SK-N-SH (cell line): ENCODE measurements at regions not wholly inside any gene's neighbourhood (a gene's known extent, or its start where the extent isn't known, plus 50 kb on each side); places are given as distances from the start of the nearest gene placed in this dataset.

ENCODE experiments used
- CTCF ChIA-PET: fragments of 300-600, 350-600 bp; formaldehyde crosslinking; extraction: SDS; loops from one replicate; lab custom pipeline; 2021; lab: Yijun Ruan, JAX
- POLR2A ChIA-PET: fragments of 350-600 bp; sonication (Branson Sonifier 250); formaldehyde crosslinking; extraction: SDS; loops from one replicate; lab custom pipeline; 2020; ENCODE audit warnings: antibody characterized with exemption, inconsistent platforms; lab: Yijun Ruan, JAX
- DNase-seq: peaks from one replicate; pipeline ENCODE4 v3.0.0; 2012
- H2AFZ ChIP-seq: fragments of 200-600 bp; sonication (generic); 2 replicates; pipeline ENCODE4 v1.8.1; 2016; ENCODE audit warnings: antibody characterized with exemption, mild to moderate bottlenecking, low read depth
- H3F3A ChIP-seq: fragments of 200-600 bp; sonication (generic); replicated peaks from 2 replicates; pipeline ENCODE3; 2016; ENCODE audit warnings: antibody characterized with exemption, mild to moderate bottlenecking; ENCODE audit not compliant: insufficient read depth
- H3K27ac ChIP-seq, 2 experiments: fragments of 200-500 bp in 1 of 2; fragments of 200-600 bp in 1 of 2; sonication (Bioruptor generic) in 1 of 2; sonication (generic), shearing (Covaris generic) in 1 of 2; 2 replicates each; pipeline versions ENCODE4 v1.5.1 to v1.6.1; 2014 to 2016; ENCODE audit warnings: low read depth in 2 of 2, inconsistent platforms in 1 of 2, low read length in 1 of 2, mild to moderate bottlenecking in 1 of 2, mixed read lengths in 1 of 2
- H3K27me3 ChIP-seq: fragments of 200-600 bp; sonication (generic), shearing (Covaris generic); 2 replicates; pipeline ENCODE4 v1.6.1; 2016; ENCODE audit warnings: mixed run types; ENCODE audit not compliant: insufficient read depth
- H3K36me3 ChIP-seq, 2 experiments: fragments of 200-500 bp in 1 of 2; fragments of 200-600 bp in 1 of 2; sonication (Bioruptor generic) in 1 of 2; sonication (generic) in 1 of 2; replicated peaks in 1 of 2; 2 replicates each; pipeline versions ENCODE3 to v1.5.1; 2014 to 2016; ENCODE audit warnings: low read length in 1 of 2, mild to moderate bottlenecking in 1 of 2; ENCODE audit not compliant: insufficient read depth in 2 of 2, control insufficient read depth in 1 of 2
- H3K4me1 ChIP-seq, 2 experiments: fragments of 200-500 bp in 1 of 2; fragments of 200-600 bp in 1 of 2; sonication (Bioruptor generic) in 1 of 2; sonication (generic), shearing (Covaris generic) in 1 of 2; 2 replicates each; pipeline versions ENCODE4 v1.5.1 to v1.6.1; 2014 to 2016; ENCODE audit warnings: low read depth in 1 of 2, low read length in 1 of 2, mixed run types in 1 of 2; ENCODE audit not compliant: insufficient read depth in 2 of 2, control insufficient read depth in 1 of 2
- H3K4me2 ChIP-seq: fragments of 200-600 bp; sonication (generic), shearing (Covaris generic); 2 replicates; pipeline ENCODE4 v1.6.1; 2017; ENCODE audit warnings: mixed run types
- H3K4me3 ChIP-seq, 2 experiments: fragments of 200-500 bp in 1 of 2; fragments of 200-600 bp in 1 of 2; sonication (Bioruptor generic) in 1 of 2; sonication (generic), shearing (Covaris generic) in 1 of 2; 2 replicates each; pipeline versions ENCODE4 v1.5.1 to v1.8.1; 2014 to 2016; ENCODE audit warnings: low read depth in 2 of 2, inconsistent platforms in 1 of 2, low read length in 1 of 2, mild to moderate bottlenecking in 1 of 2, mixed read lengths in 1 of 2, moderate library complexity in 1 of 2
- H3K79me2 ChIP-seq: fragments of 200-600 bp; sonication (generic); 2 replicates; pipeline ENCODE4 v1.8.1; 2017; ENCODE audit warnings: mild to moderate bottlenecking; ENCODE audit not compliant: insufficient read depth
- H3K9ac ChIP-seq: fragments of 200-600 bp; sonication (generic); 2 replicates; pipeline ENCODE4 v1.6.1; 2017; ENCODE audit warnings: mixed run types
- H3K9me2 ChIP-seq: fragments of 200-600 bp; sonication (generic); 2 replicates; pipeline ENCODE4 v1.6.1; 2017; ENCODE audit warnings: mixed run types
- H3K9me3 ChIP-seq: fragments of 200-600 bp; sonication (generic); 2 replicates; pipeline ENCODE4 v1.6.1; 2017; ENCODE audit warnings: mixed run types, mild to moderate bottlenecking, moderate library complexity
- H4K20me1 ChIP-seq: fragments of 200-600 bp; sonication (generic); 2 replicates; pipeline ENCODE4 v1.6.1; 2017; ENCODE audit warnings: mild to moderate bottlenecking, mixed run types; ENCODE audit not compliant: insufficient read depth
- CTCF ChIP-seq: fragments of 200-600 bp; sonication (generic); IDR thresholded peaks from 2 replicates; pipeline ENCODE4 v1.6.1; 2017; ENCODE audit warnings: antibody characterized with exemption, mild to moderate bottlenecking, moderate library complexity
- EP300 ChIP-seq, 2 experiments: IDR thresholded peaks; 2 replicates each; pipeline versions ENCODE4 v1.4.0 to v1.6.1; 2012; ENCODE audit warnings: borderline replicate concordance in 1 of 2, low read depth in 1 of 2, low read length in 1 of 2
- FOSL2 ChIP-seq: IDR thresholded peaks from 2 replicates; pipeline ENCODE4 v1.4.0; 2012; ENCODE audit warnings: low read depth, mild to moderate bottlenecking, moderate library complexity, borderline replicate concordance
- FOXM1 ChIP-seq: IDR thresholded peaks from 2 replicates; pipeline ENCODE4 v1.4.0; 2012; ENCODE audit warnings: low read depth, mild to moderate bottlenecking
- GABPA ChIP-seq: IDR thresholded peaks from 2 replicates; pipeline ENCODE4 v1.4.0; 2012; ENCODE audit warnings: low read depth, mild to moderate bottlenecking
- GATA2 ChIP-seq: sonication (generic); formaldehyde crosslinking; IDR thresholded peaks from 2 replicates; pipeline ENCODE4 v1.5.0; 2020; ENCODE audit warnings: mild to moderate bottlenecking, missing genetic modification reagents
- MXI1 ChIP-seq: IDR thresholded peaks from 2 replicates; pipeline ENCODE4 v1.6.1; 2012; ENCODE audit warnings: mild to moderate bottlenecking, low read depth, low read length, improper control_type of control experiment
- NFIC ChIP-seq: IDR thresholded peaks from 2 replicates; pipeline ENCODE4 v1.4.0; 2012; ENCODE audit warnings: borderline replicate concordance
- NRF1 ChIP-seq: IDR thresholded peaks from 2 replicates; pipeline ENCODE4 v1.6.1; 2012; ENCODE audit warnings: low read depth, mild to moderate bottlenecking, low read length
- RAD21 ChIP-seq: IDR thresholded peaks from 2 replicates; pipeline ENCODE4 v1.6.1; 2012; ENCODE audit warnings: mild to moderate bottlenecking, low read length
- RCOR1 ChIP-seq: fragments of 150-350 bp; IDR thresholded peaks from 2 replicates; pipeline ENCODE4 v1.6.1; 2017; ENCODE audit warnings: antibody characterized with exemption, low read length
- REST ChIP-seq: IDR thresholded peaks from 2 replicates; pipeline ENCODE4 v1.6.1; 2012; ENCODE audit warnings: mild to moderate bottlenecking, low read depth, low read length, moderate library complexity
- RFX5 ChIP-seq: IDR thresholded peaks from 2 replicates; pipeline ENCODE4 v1.6.1; 2012; ENCODE audit warnings: mild to moderate bottlenecking, improper control_type of control experiment, low read length
- SIN3A ChIP-seq: IDR thresholded peaks from 2 replicates; pipeline ENCODE4 v1.6.1; 2012; ENCODE audit warnings: low read depth, mild to moderate bottlenecking, low read length, moderate library complexity, borderline replicate concordance
- SMC3 ChIP-seq: IDR thresholded peaks from 2 replicates; pipeline ENCODE4 v1.6.1; 2012; ENCODE audit warnings: low read depth, low read length, improper control_type of control experiment
- TAF1 ChIP-seq: IDR thresholded peaks from 2 replicates; pipeline ENCODE4 v1.6.1; 2012; ENCODE audit warnings: low read depth, mild to moderate bottlenecking, low read length, moderate library complexity, borderline replicate concordance
- TEAD4 ChIP-seq: IDR thresholded peaks from 2 replicates; pipeline ENCODE4 v1.4.0; 2012; ENCODE audit warnings: mild to moderate bottlenecking, borderline replicate concordance; ENCODE audit not compliant: insufficient read depth
- USF2 ChIP-seq: fragments of 150-350 bp; IDR thresholded peaks from 2 replicates; pipeline ENCODE4 v1.6.1; 2017; ENCODE audit warnings: antibody characterized with exemption, low read length, low read depth, borderline replicate concordance
- whole genome bisulfite sequencing: methylation state at CpG from one replicate; pipeline ENCODE4 v1.1.6; 2017; ENCODE audit warnings: low lambda C conversion rate; 5-methylcytosine and 5-hydroxymethylcytosine counted together
- TF ChIP-seq, protein P1 (sequence below): IDR thresholded peaks from 2 replicates; pipeline ENCODE4; 2012
- TF ChIP-seq, protein P2 (sequence below): IDR thresholded peaks from 2 replicates; pipeline ENCODE4 v1.4.0; 2012; ENCODE audit warnings: low read depth

DNA sequence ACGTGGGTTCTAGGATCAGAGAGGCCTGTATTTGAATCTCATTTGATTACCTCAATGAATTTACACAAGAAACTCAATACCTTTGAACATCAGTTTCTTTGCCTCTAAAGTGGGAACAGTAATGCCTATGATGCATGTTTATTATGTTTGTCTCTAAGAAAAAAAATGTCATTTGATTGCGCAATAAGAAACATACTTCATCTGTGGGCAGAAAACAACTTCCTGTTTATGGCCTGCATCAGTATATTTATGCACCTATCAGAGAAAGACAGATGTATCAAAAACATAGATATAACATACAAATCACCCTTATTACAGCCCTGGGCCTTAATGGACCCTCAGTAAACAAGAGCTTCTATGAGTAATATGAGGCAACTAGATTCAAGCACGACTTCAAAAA lies 516.4 kb upstream of the ARID1B start:
- Histone ChIP-seq H3K27me3 (no peaks in the 10 kb centered on the region), H3K4me2 (no peak overlapping the region), H2AFZ (no peak overlapping the region), H3K9ac (no peak overlapping the region), H4K20me1 (no peaks in the 10 kb centered on the region), H3K9me2 (no peaks in the 10 kb centered on the region), H3K9me3 (no peaks in the 10 kb centered on the region), H3K4me1 (peaks cover 0 to 3% of the 10 kb centered on the region in 2 experiments; a peak in 2 of 4 replicates), H3K36me3 (no peaks in the 10 kb centered on the region), H3F3A (no peaks in the 10 kb centered on the region), H3K27ac (no peak overlapping the region), H3K4me3 (no peak overlapping the region), H3K79me2 (no peaks in the 10 kb centered on the region)
- ChIA-PET POLR2A (no interaction called here), CTCF (no interaction called here)
- no peak for DNase-seq
- TF ChIP-seq GABPA (no peak), RFX5 (no peak), REST (no peak), MXI1 (no peak), FOSL2 (no peak), RCOR1 (no peak), FOXM1 (no peak), SIN3A (no peak), CTCF (no peak), NRF1 (no peak)
- TF ChIP-seq, protein P1, sequence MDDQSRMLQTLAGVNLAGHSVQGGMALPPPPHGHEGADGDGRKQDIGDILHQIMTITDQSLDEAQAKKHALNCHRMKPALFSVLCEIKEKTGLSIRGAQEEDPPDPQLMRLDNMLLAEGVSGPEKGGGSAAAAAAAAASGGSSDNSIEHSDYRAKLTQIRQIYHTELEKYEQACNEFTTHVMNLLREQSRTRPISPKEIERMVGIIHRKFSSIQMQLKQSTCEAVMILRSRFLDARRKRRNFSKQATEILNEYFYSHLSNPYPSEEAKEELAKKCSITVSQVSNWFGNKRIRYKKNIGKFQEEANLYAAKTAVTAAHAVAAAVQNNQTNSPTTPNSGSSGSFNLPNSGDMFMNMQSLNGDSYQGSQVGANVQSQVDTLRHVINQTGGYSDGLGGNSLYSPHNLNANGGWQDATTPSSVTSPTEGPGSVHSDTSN = no peak
- WGBS = 67% methylated on average over 3 of the region's 3 CpGs

- ChIA-PET POLR2A (no interaction called here), CTCF (interaction anchor here (0.5 kb wide), 1 partner anchor 386 kb away, joined by 4 read pairs; no protein-coding TSS in a partner anchor)
- Histone ChIP-seq H4K20me1 (no peaks in the 10 kb centered on the region), H2AFZ (no peak overlapping the region), H3K27ac (no peak overlapping the region), H3K9me2 (no peaks in the 10 kb centered on the region), H3K27me3 (no peaks in the 10 kb centered on the region), H3K9ac (no peak overlapping the region), H3K4me2 (no peak overlapping the region), H3K36me3 (no peaks in the 10 kb centered on the region), H3F3A (no peaks in the 10 kb centered on the region), H3K9me3 (no peaks in the 10 kb centered on the region), H3K4me3 (no peak overlapping the region), H3K4me1 (peaks cover 0 to 3% of the 10 kb centered on the region in 2 experiments; a peak in 2 of 4 replicates), H3K79me2 (no peaks in the 10 kb centered on the region)
- DNase-seq = no peak
- WGBS = 45% methylated on average over 3 of the region's 3 CpGs
- TF ChIP-seq TAF1 (no peak), FOXM1 (no peak), EP300 (IDR thresholded peaks at IDR 0.05; ENCODE audit: borderline replicate concordance in 1 of 2, low read depth in 1 of 2, low read length in 1 of 2) (no peak), TEAD4 (no peak), RAD21 (no peak), SMC3 (no peak), RFX5 (no peak), NFIC (no peak), GATA2 (CRISPR knock-in tag) (no peak), USF2 (no peak)
- TF ChIP-seq, protein P1 = no peak
- TF ChIP-seq, protein P2, sequence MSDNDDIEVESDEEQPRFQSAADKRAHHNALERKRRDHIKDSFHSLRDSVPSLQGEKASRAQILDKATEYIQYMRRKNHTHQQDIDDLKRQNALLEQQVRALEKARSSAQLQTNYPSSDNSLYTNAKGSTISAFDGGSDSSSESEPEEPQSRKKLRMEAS = no peak
Observed at GRCh38 chr6:156258981-156259380, 518.2 kb upstream of the ARID1B start.
